ENCODE measurements at regions not wholly inside any gene's neighbourhood (a gene's known extent, or its start where the extent isn't known, plus 50 kb on each side); places are given as distances from the start of the nearest gene placed in this dataset.

- no peak for DNase-seq
- Histone ChIP-seq H3K9me3 (no peaks in the 10 kb centered on the region), H3K36me3 (no peaks in the 10 kb centered on the region), H3K4me3 (ENCODE audit: low read depth, low read length) (no peak overlapping the region), H3K27me3 (no peaks in the 10 kb centered on the region), H3K4me1 (peaks cover 19% of the 10 kb centered on the region)
- no peak for TF ChIP-seq CTCF (IDR thresholded peaks at IDR 0.05; ENCODE audit: low read depth, low read length)
Measured at GRCh38 chr10:59125666-59126065, 50.8 kb upstream of the PHYHIPL start.

- Histone ChIP-seq H3K4me1 (peaks cover 19% of the 10 kb centered on the region), H3K27me3 (no peaks in the 10 kb centered on the region), H3K9me3 (no peaks in the 10 kb centered on the region), H3K36me3 (no peaks in the 10 kb centered on the region), H3K4me3 (ENCODE audit: low read depth, low read length) (no peak overlapping the region)
- no peak for TF ChIP-seq CTCF (IDR thresholded peaks at IDR 0.05; ENCODE audit: low read depth, low read length)
- no peak for DNase-seq
Measured at GRCh38 chr10:59126261-59126660, 50.2 kb upstream of the PHYHIPL start.
